ENCODE measurements at regions not wholly inside any gene's neighbourhood (a gene's known extent, or its start where the extent isn't known, plus 50 kb on each side); places are given as distances from the start of the nearest gene placed in this dataset.

GRCh38 chr3:161557445-161558150, 61.0 kb downstream of the OTOL1 start:
- Histone ChIP-seq H2BK20ac (ENCODE audit: low read depth, low read length, poor library complexity, severe bottlenecking) (no peak overlapping the region), H3K4ac (ENCODE audit: low read depth, low read length) (no peak overlapping the region), H3K14ac (ENCODE audit: insufficient read depth, low read length) (no peak overlapping the region), H3K79me1 (ENCODE audit: insufficient read depth, low read depth, low read length, poor library complexity, severe bottlenecking) (no peaks in the 10 kb centered on the region), H3T11ph (ENCODE audit: low read length) (no peak overlapping the region), H3K79me2 (ENCODE audit: insufficient read depth, low read length) (no peaks in the 10 kb centered on the region), H3K27me3 (ENCODE audit: insufficient read depth, low read length) (no peaks in the 10 kb centered on the region), H4K8ac (replicated peaks; ENCODE audit: insufficient read length, low read depth, low read length) (no peak overlapping the region), H2AFZ (ENCODE audit: low read length) (no peak overlapping the region), H3K4me2 (ENCODE audit: insufficient read depth, insufficient read length, low read length) (no peak overlapping the region), H3K27ac (ENCODE audit: insufficient read length, low read depth, low read length) (no peak overlapping the region), H2AK5ac (ENCODE audit: insufficient read length, low read length) (no peak overlapping the region), H2BK15ac (ENCODE audit: low read depth, low read length) (no peak overlapping the region), H4K5ac (ENCODE audit: insufficient read length, low read depth, low read length) (no peak overlapping the region), H3K56ac (ENCODE audit: insufficient read length, low read depth, low read length) (no peak overlapping the region), H3K23ac (ENCODE audit: insufficient read length, low read depth, low read length) (no peak overlapping the region), H3K9me3 (ENCODE audit: control insufficient read depth, low read depth, low read length) (no peaks in the 10 kb centered on the region), H2BK120ac (ENCODE audit: low read depth, low read length, poor library complexity, severe bottlenecking) (no peak overlapping the region), H4K91ac (ENCODE audit: insufficient read length, low read depth, low read length) (no peak overlapping the region), H2BK5ac (ENCODE audit: insufficient read length, low read length) (no peak overlapping the region), H3K4me1 (ENCODE audit: insufficient read depth, low read length) (no peaks in the 10 kb centered on the region; the same call in 1 of the 2 replicates), H3K18ac (ENCODE audit: insufficient read length, low read depth, low read length) (no peak overlapping the region), H3K23me2 (ENCODE audit: insufficient read length, low read depth, low read length, poor library complexity, severe bottlenecking) (no peaks in the 10 kb centered on the region), H2BK12ac (ENCODE audit: insufficient read length, low read depth, low read length) (no peak overlapping the region), H4K20me1 (ENCODE audit: control insufficient read depth, insufficient read depth, insufficient read length) (no peaks in the 10 kb centered on the region), H3K9ac (ENCODE audit: extremely low read depth, insufficient read length, low read length) (no peak overlapping the region)
- DNase-seq: no peak
- no CpG with 5 or more reads among the region's 5 CpGs for WGBS (ENCODE audit: extremely low coverage, insufficient read length, low lambda C conversion rate)
- Mint-ChIP-seq H3K36me3 (ENCODE audit: insufficient read depth in 1 of 3, low read depth in 3 of 3) (no peaks in the 10 kb centered on the region), H3K4me3 (no peak overlapping the region), H3K9me3 (no peaks in the 10 kb centered on the region), H3K27ac (no peak overlapping the region; a peak in 2 of 7 replicates), H3K27me3 (ENCODE audit: low read depth) (no peaks in the 10 kb centered on the region), H3K4me1 (peaks cover 8 to 22% of the 10 kb centered on the region in 2 experiments)
- no peak for TF ChIP-seq CTCF (conservative IDR thresholded peaks at IDR 0.05)

All from H9 (cell line).